NCI-H1417 (cell line): ENCODE measurements at regions not wholly inside any gene's neighbourhood (a gene's known extent, or its start where the extent isn't known, plus 50 kb on each side); places are given as distances from the start of the nearest gene placed in this dataset.

ENCODE experiments used
- DNase-seq, 3 experiments: peaks; one replicate each; lab custom pipeline; 2025; lab: John Stamatoyannopoulos, UW

DNA sequence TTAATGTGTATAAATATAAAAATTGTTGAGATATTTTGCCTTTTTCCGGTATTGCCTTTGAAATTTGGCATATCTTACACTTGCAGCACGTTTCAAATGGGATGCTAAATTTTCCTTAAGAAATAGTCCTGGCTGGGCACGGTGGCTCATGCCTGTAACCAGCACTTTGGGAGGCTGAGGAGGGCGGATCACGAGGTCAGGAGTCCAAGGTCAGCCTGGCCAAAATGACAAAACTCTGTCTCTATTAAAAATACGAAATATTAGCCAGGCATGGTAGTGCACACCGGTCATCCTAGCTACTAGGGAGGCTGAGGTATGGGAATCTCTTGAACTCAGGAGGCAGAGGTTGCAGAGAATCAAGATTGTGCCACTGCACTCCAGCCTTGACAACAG, 220.2 kb downstream of the PTEN start:
- DNase-seq = no peak

DNA sequence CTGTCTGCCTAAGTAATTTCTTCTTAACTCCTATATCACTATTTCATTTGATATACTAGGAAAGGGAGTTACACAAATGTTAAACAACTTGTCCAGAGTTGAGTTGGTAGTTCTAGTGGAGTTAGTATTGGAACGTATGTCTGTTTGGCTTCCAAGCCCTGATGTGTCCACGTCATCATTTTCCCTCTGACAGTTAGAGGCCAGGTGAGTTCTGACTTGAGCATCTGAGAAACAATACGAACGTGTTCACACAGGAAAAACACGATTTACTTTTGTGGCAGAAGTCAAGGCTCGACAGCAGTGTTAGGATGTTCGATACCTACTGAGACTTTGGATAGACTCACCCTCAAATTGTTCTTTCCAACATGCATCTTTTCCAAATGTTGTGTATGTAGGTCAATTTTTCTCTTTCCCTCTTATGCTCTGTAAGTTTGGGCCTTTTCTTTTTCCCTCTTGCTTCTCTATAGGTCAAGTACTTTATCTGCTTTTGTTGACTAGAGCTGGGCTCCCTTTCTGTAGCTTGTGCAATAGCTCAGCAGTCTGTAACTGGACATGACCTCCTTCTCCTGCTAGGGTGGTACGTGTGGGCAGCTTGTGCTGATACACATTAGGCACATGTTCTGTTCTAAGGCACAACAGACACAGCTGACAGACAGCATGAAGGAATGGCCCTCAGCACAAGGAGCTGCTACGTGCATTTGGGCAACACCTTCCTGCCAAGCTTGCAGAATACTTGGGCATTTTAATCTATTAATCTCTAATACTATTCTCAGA, 222.9 kb downstream of the PTEN start:
- DNase-seq = no peak

- no peak for DNase-seq
These were observed 225.3 kb downstream of the PTEN start for GRCh38 chr10:88088441-88089340.

GRCh38 chr10:88089498-88089897, 226.1 kb downstream of the PTEN start:
- DNase-seq = peak; percentile 8 to 62 (median 34)

DNA sequence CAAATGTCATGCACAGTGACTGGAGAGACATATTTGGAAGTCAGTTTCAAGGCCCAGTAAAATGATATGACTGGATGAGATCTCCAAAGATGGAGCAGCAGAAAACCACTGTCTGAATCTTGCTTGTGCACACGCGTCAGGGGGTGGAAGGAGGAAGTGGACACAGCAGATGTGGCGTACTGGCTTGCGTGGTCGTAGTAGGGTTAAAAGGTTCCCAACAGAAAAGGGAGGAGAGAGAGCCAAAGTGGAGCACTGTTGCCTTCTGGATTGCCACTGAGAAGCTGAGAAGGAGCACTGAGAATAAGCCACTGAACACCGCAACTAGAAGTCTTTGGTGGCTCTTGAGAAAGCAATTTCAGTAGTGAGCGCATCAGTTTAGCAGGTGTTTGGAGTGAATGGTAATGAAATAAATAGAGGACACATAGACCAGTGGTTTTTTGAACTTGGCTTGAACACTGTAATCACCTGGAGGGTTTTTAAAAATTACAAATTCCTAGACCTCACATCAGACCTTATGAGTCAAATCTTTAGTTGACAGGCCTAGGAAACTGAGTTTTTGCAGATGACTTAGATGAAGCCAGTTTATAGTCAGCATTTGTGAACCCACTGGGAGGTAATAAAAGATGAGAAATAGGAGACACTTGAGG, 227.3 kb downstream of the PTEN start:
- no peak for DNase-seq

- DNase-seq = no peak
These were observed 228.2 kb downstream of the PTEN start for GRCh38 chr10:88091490-88092061.

- no peak for DNase-seq
These were observed 228.8 kb downstream of the PTEN start for GRCh38 chr10:88092265-88092664.

DNA sequence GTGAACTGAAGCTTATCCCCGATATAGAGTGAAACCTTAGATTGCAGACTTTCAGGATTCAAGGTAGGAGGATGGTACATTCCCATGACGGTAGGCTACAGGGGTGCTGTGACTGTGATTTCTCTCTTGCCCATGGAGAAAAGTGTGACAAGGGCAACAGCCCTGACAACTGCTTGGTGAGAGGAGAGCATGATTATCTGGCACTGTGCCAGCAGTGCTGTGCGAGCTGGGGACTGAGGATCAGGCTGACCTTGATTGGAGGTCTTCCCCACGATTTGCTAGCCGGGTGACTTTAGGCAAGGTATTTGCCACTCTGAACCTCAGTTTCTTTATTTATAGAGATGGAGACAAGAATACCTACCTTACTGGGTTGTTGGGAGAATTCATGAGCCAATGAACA, 229.5 kb downstream of the PTEN start:
- DNase-seq = peak; percentile 9 to 47 (median 17)

DNA sequence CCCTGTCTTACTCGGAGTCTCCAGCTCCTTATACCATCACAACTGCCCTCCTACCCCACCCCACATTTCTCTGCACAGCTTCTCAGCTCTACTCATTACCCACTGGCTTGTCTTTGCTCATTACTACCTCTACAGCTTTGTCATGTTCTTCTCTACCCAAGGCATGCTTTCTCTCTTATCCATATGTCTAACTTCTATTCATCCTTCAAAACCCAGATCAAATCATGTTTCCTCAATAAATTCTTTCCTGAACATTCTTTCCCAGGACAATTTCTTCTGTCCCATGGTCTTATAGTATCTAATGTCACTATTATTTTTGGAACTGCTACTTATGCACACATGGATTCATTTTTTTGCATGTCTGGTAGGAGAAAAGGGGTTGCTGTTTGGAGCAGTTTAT, 231.4 kb downstream of the PTEN start:
- no peak for DNase-seq

DNA sequence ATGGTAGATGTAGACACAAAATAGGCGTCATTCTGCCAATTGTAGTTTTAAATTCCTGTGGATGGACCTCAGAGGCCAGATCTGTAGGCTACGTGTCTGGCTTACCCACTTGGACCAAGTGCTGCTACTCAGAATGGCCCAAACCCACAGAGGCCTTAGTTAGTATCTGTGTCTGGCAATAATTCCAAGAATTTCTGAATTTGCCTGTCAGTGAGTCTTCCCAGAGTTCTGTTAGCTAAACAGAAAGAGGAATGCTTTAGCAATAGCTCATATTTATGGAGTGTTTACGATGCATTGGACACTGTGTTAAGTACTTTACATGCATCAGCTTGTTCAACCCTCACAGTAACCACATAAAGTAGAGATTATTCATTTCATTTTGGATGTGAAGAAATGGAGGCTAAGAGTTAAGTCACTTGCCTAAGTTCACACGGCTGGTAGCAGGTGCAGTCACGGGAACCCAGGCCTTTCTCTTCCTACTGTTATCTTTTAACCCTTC, 231.8 kb downstream of the PTEN start:
- DNase-seq = no peak

- no peak for DNase-seq
These were observed 232.5 kb downstream of the PTEN start for GRCh38 chr10:88095778-88096431.

DNA sequence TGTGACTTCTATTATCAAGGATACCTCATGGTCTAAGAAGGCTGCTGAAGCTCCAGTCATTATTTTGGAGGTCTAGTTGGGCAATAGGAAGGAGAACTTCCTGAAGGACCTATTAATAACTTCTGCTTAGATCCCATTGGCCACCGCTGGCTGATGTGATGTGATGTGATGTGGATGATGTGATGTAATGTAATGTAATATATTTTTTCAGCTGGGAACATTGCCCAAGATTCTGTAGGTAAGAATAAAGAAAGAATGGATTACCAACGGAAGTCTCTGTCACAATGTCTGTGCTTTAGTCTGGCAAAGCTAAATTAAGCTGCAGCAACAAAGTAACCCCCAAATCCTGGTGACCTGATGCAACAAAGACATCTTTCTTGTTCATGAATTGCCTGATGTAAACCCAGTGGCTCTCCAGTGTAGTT, 233.7 kb downstream of the PTEN start:
- no peak for DNase-seq

GRCh38 chr10:88097536-88097935, 234.1 kb downstream of the PTEN start:
- DNase-seq = no peak

DNA sequence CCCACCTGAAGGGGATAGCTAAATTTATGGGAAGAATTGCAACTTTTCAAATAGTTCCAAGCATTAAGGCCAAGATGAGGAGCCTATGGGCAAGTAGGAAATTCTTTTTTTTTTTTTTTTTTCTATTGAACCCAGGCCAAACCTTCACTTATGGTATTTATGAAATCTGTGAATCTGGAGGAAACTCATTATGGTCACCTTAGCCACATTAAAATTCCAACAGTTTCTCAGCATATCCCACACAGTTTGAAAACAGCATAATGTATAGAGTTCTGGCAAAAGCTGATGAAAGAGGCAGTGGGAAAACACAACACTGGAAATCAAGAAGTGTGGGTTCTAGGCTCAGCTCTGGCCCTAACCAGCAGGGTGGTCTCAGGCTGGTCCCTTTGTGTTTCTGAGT, 236.9 kb downstream of the PTEN start:
- DNase-seq = no peak

DNA sequence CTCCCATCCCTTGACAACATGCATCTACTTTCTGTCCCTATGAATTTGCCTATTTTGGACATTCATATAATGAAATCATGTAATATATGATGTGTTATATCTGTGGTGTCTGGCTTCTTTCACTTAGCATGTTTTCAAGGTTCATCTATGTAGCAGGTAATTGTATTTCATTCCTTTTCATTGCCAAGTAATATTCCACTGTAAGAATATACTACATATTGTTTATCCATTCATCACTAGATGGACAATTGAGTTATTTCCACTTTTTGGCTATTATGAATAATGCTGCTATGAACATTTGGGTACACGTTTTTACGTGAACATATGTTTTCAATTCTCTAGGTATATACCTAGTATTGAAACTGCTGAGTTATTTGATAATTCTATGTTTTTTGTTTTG, 238.2 kb downstream of the PTEN start:
- DNase-seq = no peak

DNA sequence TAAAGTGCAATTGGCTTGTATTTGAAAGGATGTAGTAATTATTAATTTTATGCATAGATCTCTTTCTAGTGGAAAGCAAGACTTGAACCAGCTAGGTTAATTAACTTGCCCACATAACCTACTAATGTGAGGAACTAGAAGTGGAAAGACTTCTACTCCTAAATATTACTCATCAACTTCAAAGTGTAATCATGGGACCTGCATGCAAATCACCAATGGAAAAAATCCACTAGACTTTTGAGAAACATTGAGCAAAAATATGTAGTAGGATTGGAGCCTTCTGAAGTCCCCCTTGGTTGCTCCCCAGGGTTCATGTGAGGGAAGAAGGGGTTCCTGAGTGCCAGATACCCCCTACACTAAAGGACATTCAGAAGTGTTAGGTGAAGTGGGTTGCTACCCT, 240.2 kb downstream of the PTEN start:
- DNase-seq = no peak

DNA sequence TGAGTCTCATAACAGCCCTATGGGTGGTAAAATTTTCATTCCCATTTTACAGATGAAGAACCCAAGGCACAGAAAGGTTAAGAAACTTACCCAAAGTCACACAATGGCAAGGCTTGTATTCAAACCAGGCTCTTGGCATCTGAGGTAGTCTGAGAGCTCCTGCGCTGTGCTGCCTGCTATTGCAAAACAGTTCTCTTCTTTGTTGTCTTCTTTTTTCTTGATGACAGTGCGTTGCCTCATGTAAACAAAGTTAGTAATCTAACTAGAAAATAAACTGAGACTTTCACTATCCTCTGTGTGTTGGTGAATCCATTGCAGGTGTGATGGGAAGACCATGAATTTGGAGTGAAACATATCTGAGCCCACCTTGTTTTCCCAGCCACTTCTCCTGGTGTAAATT, 240.8 kb downstream of the PTEN start:
- no peak for DNase-seq

DNA sequence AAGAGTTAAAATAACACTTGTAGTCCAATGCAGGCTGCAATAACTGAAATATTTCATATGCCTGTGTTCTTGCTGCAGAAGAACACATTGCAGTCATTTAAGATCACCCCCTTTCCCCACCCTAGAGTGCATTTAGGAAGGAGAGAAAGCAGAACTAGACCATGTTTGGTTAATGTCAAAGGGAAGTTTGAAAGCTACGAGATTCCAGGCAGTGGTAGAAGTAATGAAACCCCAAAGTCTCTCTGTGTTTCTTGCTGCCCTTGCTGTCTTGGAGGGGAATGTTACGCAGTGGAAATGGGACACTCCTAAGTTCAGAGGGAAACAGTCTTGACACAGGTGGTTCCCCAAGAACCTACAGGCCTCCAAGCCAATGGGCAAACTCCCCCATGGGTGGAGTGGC, 242.9 kb downstream of the PTEN start:
- no peak for DNase-seq

DNA sequence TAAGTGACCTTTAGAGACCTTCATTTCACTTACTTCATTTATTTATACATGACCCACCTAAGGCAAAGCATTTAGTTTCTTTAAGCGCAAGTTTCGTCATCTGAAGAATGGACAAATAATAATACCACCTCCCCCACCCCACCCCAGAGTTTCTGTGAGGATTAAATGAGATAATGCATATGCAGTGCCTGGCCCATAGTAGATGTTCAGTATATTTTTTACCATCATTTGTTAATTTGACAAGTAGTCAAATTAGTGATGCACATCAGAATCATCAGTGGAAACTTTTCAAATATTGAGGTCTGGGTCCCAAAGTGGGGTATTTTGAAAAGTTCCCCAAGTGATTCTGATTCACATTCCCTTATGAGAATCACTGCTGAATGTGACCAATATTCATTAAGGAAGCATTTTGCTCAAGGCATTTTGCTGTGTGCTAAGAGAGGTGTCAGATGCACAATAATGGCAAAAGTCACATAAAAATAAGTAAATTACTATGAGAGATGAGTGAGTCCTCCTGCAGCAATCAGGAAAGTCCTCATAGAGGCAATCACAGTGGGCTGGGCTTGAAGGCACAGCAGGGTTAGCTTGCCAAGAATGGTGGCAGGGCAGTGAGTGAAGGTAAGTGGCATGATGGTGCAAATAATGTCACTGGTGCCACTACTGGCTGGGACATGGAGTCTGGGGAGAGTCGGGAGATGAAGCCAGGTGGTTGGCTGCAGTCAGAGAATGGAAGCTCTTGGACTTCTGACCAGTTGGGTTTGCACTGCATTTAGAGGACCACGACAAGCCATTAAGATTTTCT, 244.1 kb downstream of the PTEN start:
- no peak for DNase-seq

- no peak for DNase-seq
These were observed 244.7 kb downstream of the PTEN start for GRCh38 chr10:88108115-88108610.

DNA sequence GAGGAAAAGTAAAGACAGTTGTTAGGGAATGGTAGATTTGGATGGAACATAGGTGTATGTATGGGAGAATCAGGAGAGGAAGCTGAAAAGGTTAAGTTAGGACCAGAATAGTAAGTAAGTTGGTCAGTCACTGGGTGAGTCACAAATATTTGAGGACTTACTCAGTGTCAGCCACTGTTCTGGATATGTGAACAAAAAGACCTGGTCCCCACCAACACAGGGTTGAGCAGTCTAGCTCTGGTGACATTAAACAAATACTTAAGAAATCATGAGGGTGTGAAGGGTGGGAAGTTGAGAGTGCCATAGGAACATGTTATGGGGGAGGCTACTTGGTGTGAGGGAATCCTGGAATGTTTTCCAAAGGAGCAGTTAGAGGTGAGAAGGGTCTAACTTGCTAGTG, 246.9 kb downstream of the PTEN start:
- DNase-seq = no peak
